Psoas muscle (tissue), 7 donors: ENCODE measurements at regions not wholly inside any gene's neighbourhood (a gene's known extent, or its start where the extent isn't known, plus 50 kb on each side); places are given as distances from the start of the nearest gene placed in this dataset.
"Not testable (repeated sequence)": the region's sequence is repeated elsewhere in the genome, so short reads cannot be mapped to it uniquely, and the experiment has no call there.

Experiments
- ATAC-seq, 4 donors: fragments of 200-7000 bp; cut with Tn5 transposase; one replicate each; pipeline ENCODE4 v1.9.1; 2020; ENCODE audit warnings: moderate library complexity in 3 of 4, mild to moderate bottlenecking in 2 of 4
- DNase-seq, 2 donors: peaks; one replicate each; pipeline ENCODE4 v3.0.0-alpha.2; 2020
- H3K27ac ChIP-seq: fragments of 200-600 bp; one replicate; pipeline ENCODE4 v1.8.0; 2022
- H3K27me3 ChIP-seq, 3 donors: fragments of 200-600 bp in 1 of 3; one replicate each; pipeline versions ENCODE4 v1.6.1 to v1.8.0; 2013 to 2022; ENCODE audit warnings: low read length in 2 of 3, mild to moderate bottlenecking in 2 of 3, moderate library complexity in 1 of 3; ENCODE audit not compliant: insufficient read depth in 3 of 3
- H3K36me3 ChIP-seq, 2 donors: fragments of 200-600 bp in 1 of 2; one replicate each; pipeline versions ENCODE4 v1.6.1 to v1.8.0; 2013 to 2022; ENCODE audit warnings: low read depth in 1 of 2, mild to moderate bottlenecking in 1 of 2, moderate library complexity in 1 of 2; ENCODE audit not compliant: insufficient read depth in 1 of 2
- H3K4me1 ChIP-seq: fragments of 200-600 bp; one replicate; pipeline ENCODE4 v1.8.0; 2022
- H3K4me3 ChIP-seq: fragments of 200-600 bp; one replicate; pipeline ENCODE4 v1.8.0; 2022; ENCODE audit warnings: mild to moderate bottlenecking
- H3K9me3 ChIP-seq: fragments of 200-600 bp; one replicate; pipeline ENCODE4 v1.8.0; 2022
- CTCF ChIP-seq: fragments of 200-600 bp; IDR thresholded peaks from one replicate; pipeline ENCODE4 v1.8.0; 2022; ENCODE audit warnings: antibody characterized with exemption
- WGBS, 3 donors: extraction: QIAGEN DNeasy Blood & Tissue Kit; methylation state at CpG; one replicate each; pipeline versions ENCODE4 v1.1.6 to v1.1.7; 2013; 5-methylcytosine and 5-hydroxymethylcytosine counted together
- intact Hi-C, 2 donors: fragments of 100-400 bp; cut with DNase I; formaldehyde crosslinking; loops; one replicate each; pipeline versions ENCODE4 v1.11.0 to v1.14.2; 2022
- donor health status: healthy with polysubstance abuse.
- donor health status: DM: no; HTN: no; CAD: no; lungs with moderate emphysema.
- donor health status: Bipolar disorder and iron deficiency.
- donor health status: healthy.
- donor health status: DM: yes; HTN: yes; CAD: no.
- donor health status: DM: no; HTN: no; CAD: no.
- donor health status: DM: yes; HTN: yes; CAD: no.

- ATAC-seq (no peak), DNase-seq (no peak)
- H3K4me1 ChIP-seq, result no peaks in the 10 kb centered on the region
- H3K27me3 ChIP-seq, result no peaks in the 10 kb centered on the region
- TF ChIP-seq CTCF, result no peak
- WGBS, 3 donors, result 65 to 70% (median 70%) methylated on average over 2 of the region's 2 CpGs
- no peak overlapping the region for H3K4me3 ChIP-seq
- H3K27ac ChIP-seq, result no peak overlapping the region
- intact Hi-C loops, result no loop called here
- H3K9me3 ChIP-seq, result no peaks in the 10 kb centered on the region
- H3K36me3 ChIP-seq, result no peaks in the 10 kb centered on the region
Observed at GRCh38 chr9:115808108-115808507, 345.5 kb upstream of the PAPPA start.

- Histone ChIP-seq H3K4me1 (no peaks in the 10 kb centered on the region), H3K27ac (no peak overlapping the region), H3K27me3 (no peaks in the 10 kb centered on the region), H3K9me3 (no peaks in the 10 kb centered on the region), H3K4me3 (no peak overlapping the region), H3K36me3 (no peaks in the 10 kb centered on the region)
- DNase-seq, result no peak
- no peak for TF ChIP-seq CTCF
- WGBS, 3 donors, result 76 to 77% (median 76%) methylated on average over 5 of the region's 5 CpGs
- ATAC-seq, result no peak
- intact Hi-C loops, result no loop called here
Observed at GRCh38 chr9:115808695-115809094, 344.9 kb upstream of the PAPPA start.

GRCh38 chr9:115810166-115810565 lies 343.4 kb upstream of the PAPPA start:
- 51 to 75% (median 56%) methylated on average over 2 of the region's 2 CpGs for WGBS, 3 donors
- DNase-seq (no peak), ATAC-seq (no peak)
- no peak overlapping the region for H3K4me3 ChIP-seq
- intact Hi-C loops, result no loop called here
- H3K36me3 ChIP-seq, result no peaks in the 10 kb centered on the region
- H3K4me1 ChIP-seq, result no peaks in the 10 kb centered on the region
- no peaks in the 10 kb centered on the region for H3K9me3 ChIP-seq
- H3K27me3 ChIP-seq, result no peaks in the 10 kb centered on the region
- H3K27ac ChIP-seq, result no peak overlapping the region
- no peak for TF ChIP-seq CTCF

- ATAC-seq (no peak), DNase-seq (no peak)
- Histone ChIP-seq H3K36me3 (no peaks in the 10 kb centered on the region), H3K27me3 (no peaks in the 10 kb centered on the region), H3K4me1 (no peaks in the 10 kb centered on the region), H3K27ac (no peak overlapping the region), H3K4me3 (no peak overlapping the region), H3K9me3 (no peaks in the 10 kb centered on the region)
- WGBS, 3 donors, result 94 to 98% (median 96%) methylated on average over 1 of the region's 1 CpG
- TF ChIP-seq CTCF, result no peak
- intact Hi-C loops, result no loop called here
Observed at GRCh38 chr9:115814081-115814480, 339.5 kb upstream of the PAPPA start.

GRCh38 chr9:115815786-115816185 lies 337.8 kb upstream of the PAPPA start:
- H3K27ac ChIP-seq, result no peak overlapping the region
- TF ChIP-seq CTCF, result no peak
- no peak for ATAC-seq

GRCh38 chr9:115818651-115819050 lies 334.9 kb upstream of the PAPPA start:
- H3K27ac ChIP-seq, DNase-seq, intact Hi-C loops, H3K4me3 ChIP-seq, H3K27me3 ChIP-seq, H3K36me3 ChIP-seq, H3K9me3 ChIP-seq, H3K4me1 ChIP-seq, ATAC-seq: not testable (repeated sequence)
- 88 to 92% (median 92%) methylated on average over 2 of the region's 2 CpGs for whole genome bisulfite sequencing, 3 donors

More at GRCh38 chr9:115815786-115816185, 337.8 kb upstream of the PAPPA start:
- intact Hi-C loops, result no loop called here
- Histone ChIP-seq H3K4me3 (no peak overlapping the region), H3K9me3 (no peaks in the 10 kb centered on the region), H3K36me3 (no peaks in the 10 kb centered on the region), H3K27me3 (no peaks in the 10 kb centered on the region), H3K4me1 (no peaks in the 10 kb centered on the region)
- no peak for DNase-seq
